ENCODE measurements at regions not wholly inside any gene's neighbourhood (a gene's known extent, or its start where the extent isn't known, plus 50 kb on each side); places are given as distances from the start of the nearest gene placed in this dataset.

- no peaks in the 10 kb centered on the region for H3K36me3 ChIP-seq (ENCODE audit: control insufficient read depth in 2 of 3, insufficient read depth in 3 of 3, low read length in 3 of 3)
- H3K4me3 ChIP-seq (ENCODE audit: low read length in 3 of 3), result no peak overlapping the region
- intact Hi-C loops (cut with DNase I), result no loop called here
- no peak overlapping the region for H3K9ac ChIP-seq (ENCODE audit: low read length in 3 of 3)
- FAIRE-seq (no peak), DNase-seq (peak in 2 of 5 donors; percentile 20 to 66)
- no peaks in the 10 kb centered on the region for H3K9me3 ChIP-seq (ENCODE audit: control insufficient read depth in 2 of 3, insufficient read depth in 1 of 3, low read length in 3 of 3)
- no peak overlapping the region for H3K27ac ChIP-seq (ENCODE audit: low read depth in 2 of 2, low read length in 2 of 2)
- no peaks in the 10 kb centered on the region for H3K27me3 ChIP-seq (ENCODE audit: control insufficient read depth, insufficient read depth, low read length)
- no peaks in the 10 kb centered on the region for H3K4me1 ChIP-seq (ENCODE audit: control insufficient read depth in 2 of 3, insufficient read depth in 2 of 3, low read depth in 1 of 3, low read length in 3 of 3)
- no peak for TF ChIP-seq CTCF (IDR thresholded peaks at IDR 0.05; ENCODE audit: borderline replicate concordance, extremely low read depth, insufficient read depth)
Observed at GRCh38 chr7:112886208-112886607, 96.0 kb upstream of the TMEM168 start.

GRCh38 chr7:112882991-112883390 is 92.8 kb upstream of the TMEM168 start:
- Histone ChIP-seq H3K36me3 (ENCODE audit: control insufficient read depth in 2 of 3, insufficient read depth in 3 of 3, low read length in 3 of 3) (no peaks in the 10 kb centered on the region), H3K4me3 (ENCODE audit: low read length in 3 of 3) (no peak overlapping the region), H3K9me3 (ENCODE audit: control insufficient read depth in 2 of 3, insufficient read depth in 1 of 3, low read length in 3 of 3) (no peaks in the 10 kb centered on the region), H3K9ac (ENCODE audit: low read length in 3 of 3) (no peak overlapping the region), H3K27ac (ENCODE audit: low read depth in 2 of 2, low read length in 2 of 2) (no peak overlapping the region), H3K27me3 (ENCODE audit: control insufficient read depth, insufficient read depth, low read length) (no peaks in the 10 kb centered on the region), H3K4me1 (ENCODE audit: control insufficient read depth in 2 of 3, insufficient read depth in 2 of 3, low read depth in 1 of 3, low read length in 3 of 3) (no peaks in the 10 kb centered on the region)
- no peak for TF ChIP-seq CTCF (IDR thresholded peaks at IDR 0.05; ENCODE audit: borderline replicate concordance, extremely low read depth, insufficient read depth)
- intact Hi-C loops (cut with DNase I), result no loop called here
- DNase-seq (peak in 2 of 5 donors; percentile 8 to 18), FAIRE-seq (no peak)

GRCh38 chr7:112882511-112882910 is 92.3 kb upstream of the TMEM168 start:
- intact Hi-C loops (cut with DNase I), result no loop called here
- DNase-seq (no peak), FAIRE-seq (no peak)
- Histone ChIP-seq H3K9me3 (ENCODE audit: control insufficient read depth in 2 of 3, insufficient read depth in 1 of 3, low read length in 3 of 3) (no peaks in the 10 kb centered on the region), H3K4me1 (ENCODE audit: control insufficient read depth in 2 of 3, insufficient read depth in 2 of 3, low read depth in 1 of 3, low read length in 3 of 3) (no peaks in the 10 kb centered on the region), H3K27me3 (ENCODE audit: control insufficient read depth, insufficient read depth, low read length) (no peaks in the 10 kb centered on the region), H3K27ac (ENCODE audit: low read depth in 2 of 2, low read length in 2 of 2) (no peak overlapping the region), H3K36me3 (ENCODE audit: control insufficient read depth in 2 of 3, insufficient read depth in 3 of 3, low read length in 3 of 3) (no peaks in the 10 kb centered on the region), H3K9ac (ENCODE audit: low read length in 3 of 3) (no peak overlapping the region), H3K4me3 (ENCODE audit: low read length in 3 of 3) (no peak overlapping the region)
- TF ChIP-seq CTCF (IDR thresholded peaks at IDR 0.05; ENCODE audit: borderline replicate concordance, extremely low read depth, insufficient read depth), result no peak

GRCh38 chr7:112882022-112882421 is 91.8 kb upstream of the TMEM168 start:
- TF ChIP-seq CTCF (IDR thresholded peaks at IDR 0.05; ENCODE audit: borderline replicate concordance, extremely low read depth, insufficient read depth), result no peak
- Histone ChIP-seq H3K27me3 (ENCODE audit: control insufficient read depth, insufficient read depth, low read length) (no peaks in the 10 kb centered on the region), H3K36me3 (ENCODE audit: control insufficient read depth in 2 of 3, insufficient read depth in 3 of 3, low read length in 3 of 3) (no peaks in the 10 kb centered on the region), H3K27ac (ENCODE audit: low read depth in 2 of 2, low read length in 2 of 2) (no peak overlapping the region), H3K4me3 (ENCODE audit: low read length in 3 of 3) (no peak overlapping the region), H3K9me3 (ENCODE audit: control insufficient read depth in 2 of 3, insufficient read depth in 1 of 3, low read length in 3 of 3) (no peaks in the 10 kb centered on the region), H3K4me1 (ENCODE audit: control insufficient read depth in 2 of 3, insufficient read depth in 2 of 3, low read depth in 1 of 3, low read length in 3 of 3) (no peaks in the 10 kb centered on the region), H3K9ac (ENCODE audit: low read length in 3 of 3) (no peak overlapping the region)
- no peak for FAIRE-seq
- intact Hi-C loops (cut with DNase I), result no loop called here
- peak in 1 of 5 donors; percentile 56 for DNase-seq

Data from kidney (tissue), 13 donors.